ENCODE measurements at regions not wholly inside any gene's neighbourhood (a gene's known extent, or its start where the extent isn't known, plus 50 kb on each side); places are given as distances from the start of the nearest gene placed in this dataset.

DNA sequence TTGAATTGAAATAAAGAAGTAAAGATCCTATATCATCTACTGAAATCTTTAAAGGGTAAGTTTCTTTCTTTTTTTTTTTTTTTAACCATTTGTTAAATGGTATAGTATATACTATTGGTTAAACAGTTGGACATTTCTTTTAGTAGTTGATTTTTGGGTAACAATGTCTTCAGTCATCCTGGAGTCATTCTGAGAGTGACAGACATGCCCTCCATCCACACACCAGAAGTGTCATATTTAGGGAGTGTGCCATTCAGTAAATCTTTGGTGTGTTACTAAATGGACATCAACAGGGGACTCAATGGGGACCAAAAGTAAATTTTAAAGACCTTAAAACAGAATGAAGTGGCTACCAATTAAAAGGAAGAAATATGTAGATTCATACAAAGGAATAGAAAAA is 50.8 kb upstream of the SLC39A10 start:
- no peak for DNase-seq

DNA sequence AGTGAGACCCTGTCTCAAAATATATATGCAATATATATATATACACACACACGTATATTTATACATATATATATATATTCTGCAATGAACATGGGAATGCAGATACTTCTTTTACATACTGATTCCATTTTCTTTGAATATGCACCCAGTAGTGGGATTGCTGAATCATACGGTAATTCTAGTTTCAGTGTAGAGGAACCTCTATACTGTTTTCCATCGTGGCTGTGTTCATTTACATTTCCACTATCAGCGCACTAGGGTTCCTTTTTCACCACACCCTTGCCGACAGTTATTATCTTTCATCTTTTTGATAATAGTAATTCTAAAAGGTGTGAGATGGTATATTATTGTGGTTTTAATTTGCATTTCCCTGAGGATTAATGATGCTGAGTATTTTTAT is 52.3 kb upstream of the SLC39A10 start:
- no peak for DNase-seq

DNA sequence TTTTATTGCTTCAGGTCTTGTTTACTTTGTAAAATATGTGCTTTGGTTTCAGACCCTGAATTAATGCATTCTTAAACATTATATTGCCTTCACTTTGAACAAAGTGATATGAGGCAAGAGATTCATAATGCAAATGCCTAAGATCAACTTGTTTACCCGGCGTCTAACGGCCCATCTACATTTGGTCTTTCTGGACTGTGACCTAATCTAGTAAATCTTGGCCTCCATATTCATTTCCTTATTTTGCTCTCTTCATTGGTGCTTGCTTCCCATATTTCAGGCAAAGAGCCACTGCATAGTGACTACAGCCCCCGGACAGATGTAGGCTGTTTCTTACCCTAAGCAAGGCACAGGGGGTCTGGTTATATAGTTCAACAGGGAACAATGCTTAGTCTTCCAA is 53.0 kb upstream of the SLC39A10 start:
- peak; percentile 15 to 31 for DNase-seq

DNA sequence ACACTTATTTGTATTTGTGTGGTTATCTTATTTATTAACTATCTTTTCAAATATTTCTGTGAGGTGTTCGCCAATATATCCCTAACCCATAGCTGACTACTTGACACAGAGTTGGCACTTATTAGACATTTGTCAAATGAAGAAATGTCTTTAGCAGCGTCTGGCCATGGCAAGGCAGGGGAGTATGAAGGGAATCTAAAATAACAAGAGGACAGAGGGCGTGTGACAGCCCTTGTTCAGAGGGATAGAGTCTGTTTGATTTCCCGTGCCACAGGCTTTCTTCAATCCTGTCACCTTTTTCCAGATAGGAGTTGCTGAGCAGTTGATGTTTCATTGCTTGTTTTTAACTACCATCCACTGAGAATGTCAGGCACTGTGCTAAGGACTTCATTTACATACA is 53.6 kb upstream of the SLC39A10 start:
- no peak for DNase-seq

DNA sequence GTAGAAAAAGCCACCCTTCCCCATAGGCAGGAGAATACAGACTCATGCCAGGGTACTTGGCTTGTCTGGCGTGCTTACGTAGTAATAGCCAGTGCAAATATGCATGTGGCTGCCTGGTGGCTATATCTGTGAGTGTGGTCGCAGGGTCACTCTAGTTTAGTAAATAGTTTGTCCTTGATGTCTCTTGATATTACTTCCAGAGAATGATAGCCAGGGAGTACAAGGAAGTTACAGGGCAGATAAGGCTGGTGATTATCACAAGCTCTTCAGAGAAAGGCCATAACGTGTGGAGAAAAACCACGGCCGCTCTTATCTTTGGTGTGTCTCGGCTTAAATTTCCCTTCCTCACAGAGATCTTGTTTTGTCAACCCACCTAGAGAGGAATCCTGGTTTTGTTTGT is 54.3 kb upstream of the SLC39A10 start:
- DNase-seq = no peak

DNA sequence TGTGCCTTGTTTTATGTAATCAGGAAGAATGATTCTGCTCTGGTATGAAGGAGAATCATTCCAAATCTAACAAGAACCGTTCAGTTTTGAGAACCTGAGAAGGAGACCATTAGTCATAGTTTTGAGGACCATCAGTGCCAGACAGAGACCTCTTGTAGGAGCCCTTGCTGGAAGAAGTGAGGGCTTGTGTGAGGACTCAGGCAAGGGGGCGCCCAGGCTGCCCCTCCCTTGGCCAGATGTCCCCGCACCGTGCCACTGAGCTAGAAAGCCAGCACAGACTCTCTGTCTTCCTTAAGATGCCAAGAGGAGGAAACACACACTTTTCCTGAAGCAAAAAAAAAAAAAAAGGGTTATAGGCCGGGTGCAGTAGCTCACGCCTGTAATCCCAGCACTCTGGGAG is 55.7 kb upstream of the SLC39A10 start:
- DNase-seq = no peak

DNA sequence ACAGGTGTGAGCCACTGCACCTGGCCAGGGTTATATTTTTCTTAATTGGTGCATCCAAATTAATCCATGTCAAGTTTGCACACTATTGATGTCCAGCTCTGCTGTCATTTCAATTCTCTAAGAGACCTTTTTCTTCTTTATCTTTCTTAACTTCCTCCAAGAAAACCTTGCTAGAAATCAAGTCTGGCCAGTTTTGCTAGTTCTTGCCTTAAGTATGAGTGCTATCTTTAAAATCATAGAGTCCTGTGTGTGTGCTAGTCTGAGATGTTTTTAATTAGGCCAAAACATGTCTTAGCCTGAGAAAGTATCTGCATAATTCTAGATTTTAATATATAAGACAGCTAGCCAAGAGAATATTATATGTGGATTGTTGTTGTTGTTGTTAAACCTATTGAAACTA is 56.2 kb upstream of the SLC39A10 start:
- DNase-seq = no peak

DNA sequence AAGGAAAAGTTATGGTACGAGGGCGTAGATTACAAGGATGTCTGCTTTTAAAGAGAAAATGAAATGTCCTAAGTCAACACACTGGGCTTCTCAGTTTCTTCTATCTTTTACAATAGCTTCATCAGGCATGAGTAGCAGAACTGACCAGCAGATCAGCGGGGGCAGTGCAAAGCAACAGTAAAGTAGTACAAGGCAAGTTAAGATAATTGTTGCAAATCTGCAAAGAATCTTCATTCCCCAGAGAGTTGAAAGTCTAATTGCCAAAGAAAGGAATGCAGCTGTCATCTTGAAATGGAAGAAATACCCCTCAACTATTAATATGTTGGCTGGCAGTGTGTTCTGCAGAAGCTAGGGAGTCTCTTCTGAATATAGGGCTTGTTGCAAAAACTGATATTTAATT is 60.2 kb upstream of the SLC39A10 start:
- no peak for DNase-seq

DNA sequence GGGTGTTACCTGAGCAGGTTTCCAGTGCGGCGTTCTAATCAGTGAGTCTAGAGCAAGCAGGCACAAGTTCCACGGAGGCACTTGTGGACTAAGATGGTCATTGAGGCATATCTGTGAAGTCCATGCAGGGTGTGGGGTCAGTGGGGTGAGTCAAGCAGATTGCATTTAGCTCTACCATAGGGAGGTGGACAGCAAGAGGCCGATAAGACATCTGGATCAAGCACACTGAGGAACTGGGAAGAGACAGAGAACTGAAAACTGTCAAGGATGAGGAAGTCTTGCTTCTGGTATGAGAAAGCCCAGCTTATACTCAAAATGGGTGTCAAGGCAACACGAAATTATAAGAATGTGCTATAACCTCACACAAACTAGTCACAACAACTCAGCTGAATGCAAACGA is 61.2 kb upstream of the SLC39A10 start:
- DNase-seq = peak in 1 of 2 donors; percentile 43

DNA sequence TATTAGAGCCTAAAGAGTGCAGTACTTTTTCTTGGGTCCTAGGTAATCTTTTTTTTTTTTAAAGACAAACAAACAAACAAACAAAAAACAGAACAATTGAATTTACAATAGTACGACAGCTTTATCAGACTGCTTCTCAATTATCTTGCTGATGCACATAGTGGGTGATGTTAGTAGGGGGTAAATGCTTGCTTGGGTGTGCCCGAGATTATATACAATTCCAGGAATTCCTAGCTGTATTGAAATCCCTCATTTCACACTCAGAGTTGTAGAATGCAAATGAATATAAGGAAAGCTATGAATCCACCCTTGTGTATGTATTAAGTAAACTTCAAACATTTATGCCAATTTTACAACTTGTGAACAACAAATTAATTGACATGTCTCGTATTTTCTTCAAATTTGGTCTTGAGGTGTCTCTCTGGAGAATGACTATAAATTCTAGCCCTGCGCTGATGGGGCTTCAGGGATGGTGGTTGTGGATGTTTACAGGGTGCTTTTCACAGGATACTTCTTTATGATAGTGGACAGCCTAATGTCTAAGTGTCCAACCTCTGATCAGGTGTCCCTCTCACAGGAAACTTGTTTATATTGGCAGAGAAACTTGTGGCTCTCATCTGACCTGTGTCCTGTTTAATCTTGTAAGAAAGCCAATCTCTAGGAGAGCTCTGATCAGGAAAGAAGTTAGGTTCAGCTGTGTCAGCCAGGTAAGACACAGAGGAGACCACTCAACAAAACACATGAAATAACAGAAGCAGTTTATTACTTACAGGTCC is 61.9 kb upstream of the SLC39A10 start:
- no peak for DNase-seq

DNA sequence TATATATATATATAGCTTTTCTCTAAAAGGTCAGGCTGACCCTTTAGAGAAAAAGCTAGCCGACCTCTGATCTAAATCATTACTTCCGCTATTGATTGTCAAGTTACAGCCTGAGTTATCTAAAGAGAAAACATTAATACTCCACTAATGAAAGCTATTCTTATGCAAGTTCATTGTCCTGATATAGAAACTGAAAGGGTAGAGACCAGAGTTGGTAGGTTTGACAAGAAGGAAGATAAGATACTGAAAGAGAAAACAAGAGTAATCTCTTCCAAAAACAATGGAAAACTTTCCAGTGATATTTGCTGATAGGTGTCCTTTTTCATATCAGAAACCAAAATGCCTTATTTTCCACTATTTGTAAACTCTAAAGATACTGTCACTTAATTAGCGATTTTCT is 62.8 kb upstream of the SLC39A10 start:
- peak in 1 of 2 donors; percentile 28 for DNase-seq

DNA sequence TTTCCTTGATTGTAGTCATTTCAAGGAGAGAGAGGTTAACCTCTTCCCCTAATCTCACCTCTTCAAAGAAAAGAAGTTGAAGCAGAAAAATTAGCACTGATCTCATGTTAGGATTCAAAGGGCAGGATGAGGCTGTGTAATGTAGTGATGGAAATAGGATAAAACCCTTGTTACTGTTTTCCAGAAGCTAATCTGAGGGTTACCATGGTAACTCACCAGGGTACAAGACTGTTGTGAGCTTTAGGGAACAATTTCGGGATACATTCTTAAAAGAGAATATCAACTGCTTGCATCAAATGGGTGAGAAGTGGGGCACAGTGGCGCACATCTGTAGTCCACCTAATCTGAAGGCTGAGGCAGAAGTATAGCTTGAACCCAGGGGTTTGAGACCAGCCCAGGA is 64.9 kb upstream of the SLC39A10 start:
- DNase-seq = no peak

DNA sequence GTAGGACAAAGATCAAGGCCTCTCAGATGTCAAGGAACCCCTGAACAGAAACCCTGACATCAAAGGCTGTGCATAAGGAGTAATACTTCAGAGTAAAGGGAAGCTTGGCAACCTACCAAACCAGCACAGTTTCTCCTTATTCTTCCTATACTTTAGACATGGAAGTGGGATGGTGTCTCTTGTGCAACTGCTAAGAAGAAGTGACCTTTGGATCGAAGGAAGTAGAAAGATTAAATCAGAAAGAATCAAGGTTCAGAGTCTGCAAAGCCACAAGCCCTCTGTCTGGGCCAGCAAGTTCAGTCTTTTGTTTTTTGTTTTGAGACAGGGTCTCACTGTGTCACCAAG is 66.2 kb upstream of the SLC39A10 start:
- DNase-seq = peak; percentile 35 to 58

DNA sequence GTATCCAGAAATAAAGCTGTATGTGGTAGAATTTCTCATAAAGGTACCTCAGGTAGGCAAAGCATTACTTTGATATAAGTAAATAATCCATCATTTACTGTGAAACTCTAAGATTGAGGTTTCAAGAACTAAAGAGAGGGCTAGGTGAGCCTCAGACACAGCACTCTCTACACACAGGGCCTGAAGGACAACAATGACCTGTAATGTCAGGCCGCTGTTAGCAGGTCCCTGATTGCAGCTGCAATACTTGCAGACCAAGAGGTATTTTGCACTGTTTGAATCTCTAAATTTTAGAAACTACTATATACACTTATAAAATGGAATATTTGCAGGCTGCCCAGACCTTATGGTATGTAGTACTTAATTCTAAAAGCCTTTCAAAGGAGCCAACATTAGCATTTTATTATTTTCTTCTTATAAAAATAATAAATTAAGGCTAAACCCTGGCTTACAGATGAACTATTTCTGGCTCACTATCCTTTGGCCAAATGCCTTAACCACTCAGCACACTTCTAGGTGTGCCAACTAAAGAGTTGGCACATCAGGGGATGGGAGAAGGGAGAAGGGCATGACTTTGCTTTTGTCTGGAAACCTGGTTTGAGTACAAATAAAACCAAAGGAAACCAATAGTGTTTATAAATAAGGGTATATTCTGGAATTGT is 66.7 kb upstream of the SLC39A10 start:
- DNase-seq = no peak

DNA sequence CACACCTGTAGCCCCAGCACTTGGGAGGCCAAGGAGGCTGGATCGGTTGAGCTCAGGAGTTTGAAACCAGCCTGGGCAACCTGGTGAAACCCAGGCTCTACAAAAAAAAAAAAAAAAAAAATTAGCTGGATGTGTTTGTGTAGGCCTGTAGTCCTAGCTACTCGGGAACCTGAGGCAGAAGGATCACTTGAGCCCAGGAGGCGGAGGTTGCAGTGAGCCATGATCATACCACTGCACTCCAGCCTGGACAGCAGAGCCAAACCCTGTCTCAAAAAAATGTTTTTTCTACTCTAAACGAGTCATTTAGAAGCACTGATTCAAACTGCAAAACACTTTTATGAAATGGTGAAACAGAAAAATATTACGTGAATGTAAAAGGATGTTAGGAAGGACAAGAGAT is 69.1 kb upstream of the SLC39A10 start:
- no peak for DNase-seq

DNA sequence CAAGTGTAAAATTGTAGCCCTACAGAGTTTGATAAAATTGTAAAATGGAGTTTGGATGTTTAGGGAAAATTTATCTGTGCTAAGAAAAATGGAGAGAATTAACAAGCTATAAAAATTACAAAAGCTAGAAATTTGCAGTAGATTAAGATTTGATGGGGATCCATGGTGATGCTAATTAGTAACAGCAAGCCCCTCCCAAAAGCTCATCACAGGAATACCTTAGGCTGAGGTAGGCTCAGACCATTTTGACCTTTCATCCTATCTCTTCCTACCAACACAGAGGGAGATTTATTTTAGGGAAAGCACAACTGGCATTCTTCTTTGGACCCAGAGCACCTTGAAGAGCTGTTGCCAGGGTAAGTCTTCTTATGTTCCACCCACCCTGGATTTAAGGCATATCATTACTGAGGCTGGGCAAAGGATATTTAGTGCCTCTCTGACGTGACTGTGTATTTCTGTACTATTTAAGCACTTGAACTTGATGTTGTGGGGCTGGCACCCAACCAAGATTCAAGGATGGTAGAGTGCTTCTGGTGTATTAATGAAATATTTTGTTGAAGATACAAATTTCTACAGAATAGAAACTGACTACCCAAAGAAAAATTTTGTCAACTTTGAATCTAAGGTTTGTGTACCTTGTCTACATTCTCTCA is 70.8 kb upstream of the SLC39A10 start:
- DNase-seq = no peak

DNA sequence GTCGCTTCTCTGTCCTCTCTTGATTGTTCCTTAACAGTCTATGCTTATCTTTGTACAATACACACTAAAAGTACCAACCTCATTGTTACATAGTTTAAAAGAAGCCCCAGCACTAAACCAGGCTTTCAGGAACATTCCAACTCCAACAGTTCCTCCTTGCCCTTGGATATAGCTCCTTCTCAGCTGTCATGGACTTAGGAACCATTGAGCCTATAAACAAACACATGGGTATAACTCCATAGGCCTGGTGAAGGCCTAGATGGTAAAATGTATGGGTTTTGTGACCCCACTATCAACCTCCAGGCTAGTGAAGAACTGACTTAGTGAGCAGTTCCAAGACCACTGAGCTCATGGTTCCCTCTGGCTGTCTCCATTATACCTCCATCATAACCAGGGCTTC is 74.8 kb upstream of the SLC39A10 start:
- DNase-seq = no peak

DNA sequence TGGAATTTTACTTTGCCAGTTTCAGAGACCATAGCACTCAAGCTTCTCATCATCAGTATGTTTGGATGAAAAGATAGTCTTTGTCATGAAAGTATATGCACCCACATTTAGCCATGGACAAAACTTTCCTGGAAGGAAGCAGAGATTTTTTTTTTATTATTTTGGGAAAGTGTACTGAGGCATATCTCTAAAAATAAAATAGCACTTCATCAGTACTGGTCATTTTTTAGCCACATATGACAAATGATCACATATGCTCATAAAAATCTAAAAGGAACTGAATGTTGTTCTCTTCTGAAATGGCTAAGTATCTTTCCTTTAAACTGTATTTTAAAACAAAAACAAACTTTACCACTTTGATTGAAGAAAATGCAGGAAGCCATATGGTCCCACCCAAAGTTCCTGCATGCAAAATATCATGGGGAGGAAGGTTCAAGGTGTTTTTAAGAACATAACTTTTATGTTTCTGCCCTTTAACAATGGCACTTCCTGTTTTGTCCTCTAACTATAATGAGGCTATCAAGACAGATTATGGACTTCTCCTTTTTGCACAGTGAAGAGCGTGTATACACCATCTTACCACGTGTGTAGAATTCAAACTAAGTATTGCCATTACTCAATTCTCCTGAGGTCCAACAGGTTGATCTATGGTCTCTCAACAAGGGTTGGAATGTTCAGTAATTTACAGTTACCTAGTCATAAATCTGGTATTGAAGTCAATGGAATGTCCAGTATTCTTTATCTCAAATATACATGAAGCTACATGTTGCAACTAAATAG is 77.1 kb upstream of the SLC39A10 start:
- peak; percentile 55 to 73 for DNase-seq

DNA sequence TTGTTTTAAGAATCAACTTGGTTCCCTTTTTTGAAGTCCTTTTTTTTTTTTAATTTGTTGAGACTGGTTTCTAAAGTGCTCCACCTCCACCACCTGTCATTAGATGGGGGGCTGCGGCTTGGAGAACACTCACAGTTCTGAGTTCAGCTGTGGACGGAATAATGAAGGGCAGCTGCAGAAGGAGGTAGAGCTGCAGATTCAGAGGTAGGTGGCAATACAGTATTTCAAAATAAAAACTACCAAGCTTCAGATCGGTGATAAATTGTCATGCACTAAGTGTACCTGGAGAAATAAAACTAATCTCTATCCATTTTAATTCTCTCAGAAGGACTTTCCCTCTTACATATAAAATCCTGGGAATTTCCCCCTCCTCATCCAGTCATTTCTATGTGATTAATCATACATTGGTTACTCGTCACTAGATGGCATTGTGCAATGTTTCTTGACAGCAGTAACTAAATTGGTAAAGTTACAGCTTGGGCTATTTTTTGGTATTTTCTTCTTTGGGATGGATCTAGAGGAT is 81.1 kb upstream of the SLC39A10 start:
- peak; percentile 93 to 94 for DNase-seq

DNA sequence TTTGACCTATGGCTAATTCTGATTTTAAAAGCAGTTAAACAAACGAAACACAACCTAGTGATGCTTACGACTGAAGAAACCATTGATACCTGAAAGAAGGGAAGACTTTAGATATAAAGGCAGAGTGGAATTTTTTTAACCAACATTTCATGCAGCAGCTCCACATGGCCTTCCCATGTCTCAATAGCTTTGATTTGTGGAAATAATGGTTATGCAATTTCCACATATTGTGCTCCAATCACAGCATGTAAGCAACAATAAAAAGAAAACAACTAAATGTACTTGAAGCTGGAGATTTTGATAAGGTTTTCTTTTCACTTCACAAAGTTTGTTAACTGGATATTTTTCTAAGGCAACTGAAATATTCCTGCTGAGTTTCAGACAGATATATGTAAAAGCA is 82.0 kb upstream of the SLC39A10 start:
- DNase-seq = peak; percentile 69 to 73

DNA sequence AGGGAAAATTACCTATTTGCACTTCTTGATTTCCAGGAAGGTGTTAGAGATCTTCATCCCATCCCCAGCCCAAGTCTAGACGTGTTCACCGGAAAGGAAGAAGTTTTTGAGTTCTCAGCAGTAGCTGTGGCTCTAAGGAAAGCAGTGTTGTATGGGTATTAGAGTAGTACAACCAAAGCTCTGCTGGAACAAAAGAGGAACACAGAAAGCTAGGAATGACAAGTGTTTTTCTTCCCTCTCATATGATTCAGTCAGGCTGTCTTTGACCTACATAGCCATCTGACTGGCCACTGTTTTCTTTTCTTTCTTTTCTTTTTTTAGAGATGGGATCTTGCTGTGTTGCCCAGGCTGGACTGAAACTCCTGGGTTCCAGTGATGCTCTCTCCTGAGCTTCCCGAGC is 82.7 kb upstream of the SLC39A10 start:
- DNase-seq = peak; percentile 55 to 79

DNA sequence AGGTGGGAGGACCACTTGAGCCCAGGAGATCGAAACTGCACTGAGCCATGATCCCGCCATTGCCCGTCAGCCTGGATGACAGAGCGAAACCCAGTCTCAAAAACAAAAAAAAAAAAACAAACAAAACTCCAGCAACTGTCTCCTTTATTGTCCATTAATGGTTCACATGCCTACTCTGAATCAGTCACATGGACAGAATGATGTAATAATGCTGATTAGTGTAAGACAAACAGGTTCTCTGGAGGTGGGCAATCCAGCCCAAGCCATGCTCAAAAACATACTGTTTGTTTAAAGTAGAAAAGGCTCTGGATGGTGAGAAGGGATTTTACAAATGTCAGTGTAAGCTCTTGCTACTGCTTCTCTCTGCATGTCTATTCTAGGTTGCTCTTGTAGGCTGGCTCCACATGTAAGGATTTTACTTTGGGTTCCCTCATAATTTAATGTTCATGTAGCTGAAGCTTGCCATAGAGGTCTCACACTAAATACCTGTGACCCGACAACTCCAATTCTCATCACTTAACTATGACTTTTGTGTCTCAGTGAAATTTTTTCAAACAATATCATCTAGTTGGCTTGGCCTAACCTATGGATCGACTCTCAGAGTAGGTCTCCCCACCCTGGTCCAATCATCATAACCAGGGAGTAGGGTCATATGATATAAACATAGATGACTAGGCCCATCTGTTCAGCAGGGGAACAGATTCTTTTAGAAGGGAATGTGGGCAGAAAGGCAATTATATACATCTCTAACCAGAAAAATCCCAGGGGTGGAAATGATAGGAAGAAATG is 83.9 kb upstream of the SLC39A10 start:
- DNase-seq = no peak
